Testis (tissue), 2 donors: ENCODE measurements at regions not wholly inside any gene's neighbourhood (a gene's known extent, or its start where the extent isn't known, plus 50 kb on each side); places are given as distances from the start of the nearest gene placed in this dataset.

Experiments
- CTCF ChIP-seq, 3 experiments: fragments of 450-650 bp in 2 of 3; fragments of 200-600 bp in 1 of 3; sonication (generic) in 1 of 3; IDR thresholded peaks; one replicate each; pipeline ENCODE4 v1.5.1; 2016 to 2019; ENCODE audit warnings: antibody characterized with exemption in 3 of 3, mild to moderate bottlenecking in 2 of 3, moderate library complexity in 1 of 3
- POLR2A ChIP-seq: fragments of 450-650 bp; IDR thresholded peaks from one replicate; pipeline ENCODE4 v1.6.1; 2017; ENCODE audit warnings: antibody characterized with exemption, mild to moderate bottlenecking, moderate library complexity

DNA sequence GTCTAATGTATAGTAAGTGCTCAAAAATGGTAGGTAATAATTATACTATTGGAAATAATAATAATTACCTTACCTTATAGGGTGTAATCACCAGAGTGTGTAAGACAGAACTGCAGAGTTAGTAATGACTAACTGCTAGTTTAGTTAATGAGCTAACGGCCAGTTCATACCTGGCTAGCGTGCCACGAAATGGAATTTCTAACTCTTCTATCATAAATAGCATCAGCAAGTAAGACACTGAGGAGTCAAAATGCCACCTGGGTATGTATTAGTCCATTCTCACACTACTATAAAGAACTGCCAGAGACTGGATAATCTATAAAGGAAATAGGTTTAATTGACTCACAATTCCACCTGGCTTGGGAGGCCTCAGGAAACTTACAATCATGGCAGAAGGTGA, 63.4 kb upstream of the CEP85L start:
- TF ChIP-seq CTCF (IDR thresholded peaks at IDR 0.05) (no peak), POLR2A (no peak)
